CMK (cell line): ENCODE measurements at regions not wholly inside any gene's neighbourhood (a gene's known extent, or its start where the extent isn't known, plus 50 kb on each side); places are given as distances from the start of the nearest gene placed in this dataset.
A peak's percentile ranks its signal among the peaks of the same experiment; 100 is the strongest.
"Not testable (repeated sequence)": the region's sequence is repeated elsewhere in the genome, so short reads cannot be mapped to it uniquely, and the experiment has no call there.

Experiments
- DNase-seq: peaks from one replicate; pipeline ENCODE4 v3.0.0-alpha.2; 2010; ENCODE audit warnings: low read depth

- DNase-seq: no peak
These were observed 99.2 kb upstream of the ZDHHC17 start for GRCh38 chr12:76664731-76665130.

- no peak for DNase-seq
These were observed 97.6 kb upstream of the ZDHHC17 start for GRCh38 chr12:76666290-76666835.

- DNase-seq: no peak
These were observed 93.9 kb upstream of the ZDHHC17 start for GRCh38 chr12:76669981-76670380.

GRCh38 chr12:76670776-76671175 is 93.1 kb upstream of the ZDHHC17 start:
- DNase-seq: no peak

- no peak for DNase-seq
These were observed 89.1 kb upstream of the ZDHHC17 start for GRCh38 chr12:76674669-76675315.

- not testable (repeated sequence) for DNase-seq
These were observed 87.7 kb upstream of the ZDHHC17 start for GRCh38 chr12:76676261-76676660.

GRCh38 chr12:76678992-76679391 is 84.9 kb upstream of the ZDHHC17 start:
- no peak for DNase-seq

- DNase-seq: no peak
These were observed 84.1 kb upstream of the ZDHHC17 start for GRCh38 chr12:76679778-76680177.

- DNase-seq: no peak
These were observed 83.0 kb upstream of the ZDHHC17 start for GRCh38 chr12:76680940-76681339.

- DNase-seq: no peak
These were observed 78.7 kb upstream of the ZDHHC17 start for GRCh38 chr12:76685246-76685678.

- no peak for DNase-seq
These were observed 75.9 kb upstream of the ZDHHC17 start for GRCh38 chr12:76687981-76688380.

GRCh38 chr12:76688631-76689030 is 75.3 kb upstream of the ZDHHC17 start:
- no peak for DNase-seq

- DNase-seq: no peak
These were observed 72.8 kb upstream of the ZDHHC17 start for GRCh38 chr12:76690921-76691700.

GRCh38 chr12:76692846-76693245 is 71.1 kb upstream of the ZDHHC17 start:
- DNase-seq: no peak

GRCh38 chr12:76694369-76694768 is 69.5 kb upstream of the ZDHHC17 start:
- DNase-seq: no peak

- no peak for DNase-seq
These were observed 67.7 kb upstream of the ZDHHC17 start for GRCh38 chr12:76696186-76696585.

- DNase-seq: no peak
These were observed 66.1 kb upstream of the ZDHHC17 start for GRCh38 chr12:76697849-76698248.

- no peak for DNase-seq
These were observed 65.6 kb upstream of the ZDHHC17 start for GRCh38 chr12:76698316-76698715.

- no peak for DNase-seq
These were observed 64.9 kb upstream of the ZDHHC17 start for GRCh38 chr12:76698966-76699365.

- no peak for DNase-seq
These were observed 62.2 kb upstream of the ZDHHC17 start for GRCh38 chr12:76701690-76702089.

GRCh38 chr12:76702946-76703345 is 61.0 kb upstream of the ZDHHC17 start:
- no peak for DNase-seq

GRCh38 chr12:76704693-76705092 is 59.2 kb upstream of the ZDHHC17 start:
- no peak for DNase-seq

GRCh38 chr12:76706101-76706500 is 57.8 kb upstream of the ZDHHC17 start:
- DNase-seq: peak; percentile 12
